ENCODE measurements at regions not wholly inside any gene's neighbourhood (a gene's known extent, or its start where the extent isn't known, plus 50 kb on each side); places are given as distances from the start of the nearest gene placed in this dataset.

- no peak for TF ChIP-seq CTCF (IDR thresholded peaks at IDR 0.05; ENCODE audit: insufficient read depth, low read length, poor library complexity, severe bottlenecking)
- no peak for TF ChIP-seq EZH2phosphoT487 (conservative IDR thresholded peaks at IDR 0.05; ENCODE audit: low read length)
- no peak overlapping the region for H3K27ac ChIP-seq (ENCODE audit: low read depth, low read length)
- H3F3A ChIP-seq (ENCODE audit: insufficient read depth), result no peaks in the 10 kb centered on the region
- H3K4me2 ChIP-seq (ENCODE audit: low read depth, low read length, poor library complexity, severe bottlenecking), result no peak overlapping the region
- no peaks in the 10 kb centered on the region for H3K79me2 ChIP-seq (ENCODE audit: insufficient read depth, low read length)
- no peak overlapping the region for H2AFZ ChIP-seq (ENCODE audit: low read depth, low read length, severe bottlenecking)
- H3K9ac ChIP-seq (ENCODE audit: low read length), result no peak overlapping the region
- no peaks in the 10 kb centered on the region for H3K9me2 ChIP-seq (replicated peaks; ENCODE audit: insufficient read depth, low read length)
- H4K20me1 ChIP-seq (ENCODE audit: low read depth, low read length), result no peaks in the 10 kb centered on the region
- H3K36me3 ChIP-seq (ENCODE audit: low read length), result no peaks in the 10 kb centered on the region
- no peaks in the 10 kb centered on the region for H3K27me3 ChIP-seq (ENCODE audit: low read length)
- no peak overlapping the region for H3K4me3 ChIP-seq (ENCODE audit: insufficient read depth, low read length, poor library complexity, severe bottlenecking)
- H3K9me3 ChIP-seq (ENCODE audit: insufficient read depth, low read length), result no peaks in the 10 kb centered on the region
Observed at GRCh38 chr14:96705422-96706092, 91.6 kb upstream of the VRK1 start.

GRCh38 chr14:96706893-96707292, 90.3 kb upstream of the VRK1 start:
- Histone ChIP-seq H3K9me3 (ENCODE audit: insufficient read depth, low read length) (no peaks in the 10 kb centered on the region), H3K79me2 (ENCODE audit: insufficient read depth, low read length) (no peaks in the 10 kb centered on the region), H3K36me3 (ENCODE audit: low read length) (no peaks in the 10 kb centered on the region), H3K9me2 (replicated peaks; ENCODE audit: insufficient read depth, low read length) (no peaks in the 10 kb centered on the region), H3K4me2 (ENCODE audit: low read depth, low read length, poor library complexity, severe bottlenecking) (no peak overlapping the region), H2AFZ (ENCODE audit: low read depth, low read length, severe bottlenecking) (no peak overlapping the region), H3K4me3 (ENCODE audit: insufficient read depth, low read length, poor library complexity, severe bottlenecking) (no peak overlapping the region), H3K9ac (ENCODE audit: low read length) (no peak overlapping the region), H3K27ac (ENCODE audit: low read depth, low read length) (no peak overlapping the region), H3K27me3 (ENCODE audit: low read length) (no peaks in the 10 kb centered on the region), H4K20me1 (ENCODE audit: low read depth, low read length) (no peaks in the 10 kb centered on the region), H3F3A (ENCODE audit: insufficient read depth) (no peaks in the 10 kb centered on the region)
- TF ChIP-seq CTCF (IDR thresholded peaks at IDR 0.05; ENCODE audit: insufficient read depth, low read length, poor library complexity, severe bottlenecking) (no peak), EZH2phosphoT487 (conservative IDR thresholded peaks at IDR 0.05; ENCODE audit: low read length) (no peak)

DNA sequence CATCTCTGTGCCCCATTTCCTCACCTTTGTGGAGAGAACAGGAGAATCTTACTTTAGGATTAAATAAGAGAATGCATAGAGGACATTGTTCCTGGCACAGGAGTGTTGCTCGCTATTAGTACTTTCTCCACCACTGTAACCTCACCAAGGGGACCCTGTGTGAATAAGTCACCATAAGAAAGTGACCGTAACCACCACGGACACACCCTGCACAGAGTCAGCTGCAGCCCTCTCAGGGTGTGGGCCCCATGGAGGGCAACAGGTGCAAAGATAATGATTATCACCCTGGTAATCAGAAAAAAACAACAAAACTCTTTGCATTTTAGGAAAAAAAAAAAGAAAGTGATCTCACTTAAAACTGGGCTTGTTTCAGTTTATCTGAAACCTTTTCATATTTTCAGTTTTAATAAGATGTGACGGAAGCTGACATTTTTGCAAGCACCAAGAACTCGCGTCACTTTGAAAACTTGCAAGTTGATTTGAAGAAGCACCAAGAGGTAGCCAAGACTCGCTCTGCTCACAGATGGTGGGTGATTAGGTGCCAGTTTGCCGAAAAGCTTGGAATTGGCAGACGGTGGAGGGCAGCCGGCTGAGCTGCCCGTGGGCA, 87.0 kb upstream of the VRK1 start:
- TF ChIP-seq CTCF (IDR thresholded peaks at IDR 0.05; ENCODE audit: insufficient read depth, low read length, poor library complexity, severe bottlenecking), result no peak
- no peak for TF ChIP-seq EZH2phosphoT487 (conservative IDR thresholded peaks at IDR 0.05; ENCODE audit: low read length)
- H3K36me3 ChIP-seq (ENCODE audit: low read length), result no peaks in the 10 kb centered on the region
- no peaks in the 10 kb centered on the region for H3F3A ChIP-seq (ENCODE audit: insufficient read depth)
- no peaks in the 10 kb centered on the region for H4K20me1 ChIP-seq (ENCODE audit: low read depth, low read length)
- no peak overlapping the region for H3K9ac ChIP-seq (ENCODE audit: low read length)
- no peak overlapping the region for H3K4me2 ChIP-seq (ENCODE audit: low read depth, low read length, poor library complexity, severe bottlenecking)
- H3K9me2 ChIP-seq (replicated peaks; ENCODE audit: insufficient read depth, low read length), result no peaks in the 10 kb centered on the region
- no peaks in the 10 kb centered on the region for H3K9me3 ChIP-seq (ENCODE audit: insufficient read depth, low read length)
- no peaks in the 10 kb centered on the region for H3K79me2 ChIP-seq (ENCODE audit: insufficient read depth, low read length)
- H2AFZ ChIP-seq (ENCODE audit: low read depth, low read length, severe bottlenecking), result no peak overlapping the region
- no peaks in the 10 kb centered on the region for H3K27me3 ChIP-seq (ENCODE audit: low read length)
- no peak overlapping the region for H3K4me3 ChIP-seq (ENCODE audit: insufficient read depth, low read length, poor library complexity, severe bottlenecking)
- no peak overlapping the region for H3K27ac ChIP-seq (ENCODE audit: low read depth, low read length)

All from SU-DHL-6 (cell line).